Nephron (organoid): ENCODE measurements at regions not wholly inside any gene's neighbourhood (a gene's known extent, or its start where the extent isn't known, plus 50 kb on each side); places are given as distances from the start of the nearest gene placed in this dataset.
"Not testable (repeated sequence)": the region's sequence is repeated elsewhere in the genome, so short reads cannot be mapped to it uniquely, and the experiment has no call there.

Experiments used
- H3K27ac Mint-ChIP-seq, 3 experiments: 2 replicates each; pipeline ENCODE4 v1.8.0; 2020; ENCODE audit warnings: mixed read lengths in 3 of 3, mild to moderate bottlenecking in 2 of 3, moderate library complexity in 1 of 3
- H3K27me3 Mint-ChIP-seq: 2 replicates; pipeline ENCODE4 v1.8.0; 2021; ENCODE audit warnings: low read depth, mild to moderate bottlenecking, moderate library complexity, mixed read lengths
- H3K36me3 Mint-ChIP-seq: 2 replicates; pipeline ENCODE4 v1.8.0; 2020; ENCODE audit warnings: low read depth, mixed read lengths
- H3K4me1 Mint-ChIP-seq: 2 replicates; pipeline ENCODE4 v1.8.0; 2020; ENCODE audit warnings: mixed read lengths
- H3K4me3 Mint-ChIP-seq, 3 experiments: 2 replicates each; pipeline ENCODE4 v1.8.0; 2020; ENCODE audit warnings: mild to moderate bottlenecking in 3 of 3, mixed read lengths in 3 of 3, moderate library complexity in 2 of 3
- H3K9me3 Mint-ChIP-seq: 2 replicates; pipeline ENCODE4 v1.8.0; 2020; ENCODE audit warnings: mixed read lengths
- CTCF ChIP-seq, 3 experiments: fragments of 200-600 bp; sonication (generic); IDR thresholded peaks; one replicate each; pipeline ENCODE4 v1.5.0; 2021; ENCODE audit warnings: antibody characterized with exemption in 3 of 3; ENCODE audit not compliant: unreplicated experiment in 3 of 3

GRCh38 chr7:142488036-142488633 is 230.3 kb upstream of the PRSS58 start:
- Mint-ChIP-seq H3K36me3 (no peaks in the 10 kb centered on the region), H3K27me3 (peaks cover 11% of the 10 kb centered on the region), H3K9me3 (no peaks in the 10 kb centered on the region), H3K4me1 (peaks cover 4% of the 10 kb centered on the region), H3K4me3 (no peak overlapping the region), H3K27ac (no peak overlapping the region)
- TF ChIP-seq CTCF (IDR thresholded peaks at IDR 0.05; ENCODE audit: unreplicated experiment in 3 of 3) = no peak

- not testable (repeated sequence) for H3K27ac Mint-ChIP-seq, H3K9me3 Mint-ChIP-seq, H3K36me3 Mint-ChIP-seq, H3K4me3 Mint-ChIP-seq, H3K4me1 Mint-ChIP-seq
- H3K27me3 Mint-ChIP-seq = peaks cover 11% of the 10 kb centered on the region
Measured at GRCh38 chr7:142487565-142487964, 229.7 kb upstream of the PRSS58 start.

- H3K4me3 Mint-ChIP-seq = no peak overlapping the region
- H3K36me3 Mint-ChIP-seq = no peaks in the 10 kb centered on the region
- H3K27ac Mint-ChIP-seq = no peak overlapping the region
- peaks cover 11% of the 10 kb centered on the region for H3K27me3 Mint-ChIP-seq
- H3K4me1 Mint-ChIP-seq = peaks cover 4% of the 10 kb centered on the region
- H3K9me3 Mint-ChIP-seq = no peaks in the 10 kb centered on the region
- no peak for TF ChIP-seq CTCF (IDR thresholded peaks at IDR 0.05; ENCODE audit: unreplicated experiment in 3 of 3)
Measured at GRCh38 chr7:142487124-142487523, 229.3 kb upstream of the PRSS58 start.

- Mint-ChIP-seq H3K9me3 (no peaks in the 10 kb centered on the region), H3K36me3 (no peaks in the 10 kb centered on the region), H3K4me1 (peaks cover 4% of the 10 kb centered on the region), H3K4me3 (no peak overlapping the region), H3K27ac (no peak overlapping the region), H3K27me3 (peaks cover 5% of the 10 kb centered on the region)
- TF ChIP-seq CTCF (IDR thresholded peaks at IDR 0.05; ENCODE audit: unreplicated experiment in 3 of 3) = peak in 1 of 3 experiments; percentile 18
Measured at GRCh38 chr7:142485617-142486226, 227.9 kb upstream of the PRSS58 start.

GRCh38 chr7:142483659-142484317 is 225.9 kb upstream of the PRSS58 start:
- TF ChIP-seq CTCF (IDR thresholded peaks at IDR 0.05; ENCODE audit: unreplicated experiment in 3 of 3) = peak in 1 of 3 experiments; percentile 25
- peaks cover 4% of the 10 kb centered on the region for H3K27me3 Mint-ChIP-seq
- no peaks in the 10 kb centered on the region for H3K9me3 Mint-ChIP-seq
- no peak overlapping the region for H3K4me3 Mint-ChIP-seq
- H3K27ac Mint-ChIP-seq = no peak overlapping the region
- H3K36me3 Mint-ChIP-seq = no peaks in the 10 kb centered on the region
- H3K4me1 Mint-ChIP-seq = peaks cover 4% of the 10 kb centered on the region

- Mint-ChIP-seq H3K27ac (no peak overlapping the region), H3K27me3 (no peaks in the 10 kb centered on the region), H3K4me3 (no peak overlapping the region), H3K4me1 (peaks cover 4% of the 10 kb centered on the region), H3K9me3 (no peaks in the 10 kb centered on the region), H3K36me3 (no peaks in the 10 kb centered on the region)
- peak; percentile 62 to 68 (median 66) for TF ChIP-seq CTCF (IDR thresholded peaks at IDR 0.05; ENCODE audit: unreplicated experiment in 3 of 3)
Measured at GRCh38 chr7:142482891-142483658, 225.2 kb upstream of the PRSS58 start.
